Stimulated activated CD8-positive, alpha-beta memory T cell treated with anti-CD3 and anti-CD28 coated beads, Interleukin-7, amount 100 ng/mL, for 4 hours (primary cell): ENCODE measurements at regions not wholly inside any gene's neighbourhood (a gene's known extent, or its start where the extent isn't known, plus 50 kb on each side); places are given as distances from the start of the nearest gene placed in this dataset.

Experiments
- DNase-seq, 2 donors: peaks; one replicate each; pipeline ENCODE4 v3.0.0-alpha.2; 2020; ENCODE audit warnings: low read depth in 2 of 2

- DNase-seq = no peak
These were observed 145.3 kb upstream of the MGMT start for GRCh38 chr10:129321727-129322126.

DNA sequence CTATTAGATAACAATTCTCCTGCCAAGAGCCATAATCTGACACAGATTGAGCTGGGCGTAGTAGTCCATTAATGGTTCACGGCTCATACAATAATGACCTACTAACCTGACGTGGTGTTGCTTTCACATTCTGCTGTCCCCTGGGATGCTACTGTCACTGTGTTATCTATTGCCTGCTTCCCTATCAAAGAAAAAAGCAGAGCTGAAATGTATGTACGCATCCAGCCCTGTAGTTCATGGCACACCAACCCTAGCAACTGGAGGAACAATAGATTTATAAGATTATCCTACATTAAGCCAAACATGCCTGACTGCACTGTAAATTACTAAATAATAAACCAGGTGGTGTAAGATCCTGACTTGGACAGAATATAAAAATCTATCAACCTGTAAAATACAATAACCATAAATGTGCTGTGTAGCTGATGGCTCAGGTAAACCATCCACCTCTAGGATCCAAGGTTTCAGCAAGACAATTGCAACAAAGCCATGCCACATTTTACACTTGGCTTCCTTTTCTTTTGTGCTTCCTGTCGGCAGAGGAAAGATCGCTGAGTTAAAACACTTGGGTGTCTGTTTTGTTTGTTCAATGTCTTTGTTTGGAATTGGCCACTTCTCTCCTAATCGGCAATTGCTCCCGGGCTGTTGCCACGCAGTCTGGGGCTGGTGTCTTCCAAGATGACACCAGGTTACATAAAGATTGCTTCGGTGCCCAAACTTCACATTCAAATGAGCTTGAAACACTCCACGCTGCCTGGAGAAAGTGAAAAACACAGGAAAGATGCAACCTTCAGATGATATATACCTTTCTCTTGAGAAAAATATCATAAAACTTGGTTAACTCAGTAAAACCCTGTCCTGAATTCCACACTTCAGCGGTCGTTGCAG is 143.9 kb upstream of the MGMT start:
- no peak for DNase-seq

DNA sequence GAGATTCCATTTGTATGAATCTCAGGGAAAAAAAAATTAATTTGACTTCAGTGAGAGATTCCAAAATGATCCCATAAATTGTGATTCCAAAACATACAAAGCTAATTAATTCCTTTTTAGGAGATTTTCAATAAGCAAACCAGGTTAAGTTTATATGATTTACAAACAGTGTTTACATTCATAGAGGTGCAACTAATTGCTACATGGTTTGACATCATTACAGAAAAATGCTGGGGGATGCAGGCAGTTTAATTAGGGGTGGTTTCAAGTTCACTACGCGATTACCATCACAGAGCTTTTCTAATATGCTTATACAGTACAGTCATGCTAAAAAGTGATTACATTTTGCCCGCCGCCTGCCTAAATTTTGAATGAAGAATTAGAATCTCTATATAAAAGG is 143.2 kb upstream of the MGMT start:
- DNase-seq = no peak

- no peak for DNase-seq
These were observed 141.1 kb upstream of the MGMT start for GRCh38 chr10:129325893-129326292.

DNA sequence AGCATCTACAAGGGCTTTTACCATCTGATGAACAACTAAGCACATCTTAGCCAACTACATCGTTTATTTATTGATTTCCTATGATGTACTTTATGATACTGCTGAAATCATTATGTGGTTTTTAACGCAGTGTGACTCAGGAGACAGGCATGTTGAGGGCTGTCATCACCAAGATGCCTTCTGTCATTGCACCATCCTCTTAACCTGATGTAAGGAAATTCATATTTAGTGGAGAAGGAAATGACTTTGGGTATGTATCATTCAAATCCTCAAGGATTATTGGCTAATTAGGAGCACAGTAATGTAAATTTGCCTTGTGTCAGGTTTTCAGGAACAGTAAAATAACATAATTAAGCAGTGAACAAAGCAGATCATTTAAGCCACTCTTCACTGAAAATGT is 138.5 kb upstream of the MGMT start:
- no peak for DNase-seq

DNA sequence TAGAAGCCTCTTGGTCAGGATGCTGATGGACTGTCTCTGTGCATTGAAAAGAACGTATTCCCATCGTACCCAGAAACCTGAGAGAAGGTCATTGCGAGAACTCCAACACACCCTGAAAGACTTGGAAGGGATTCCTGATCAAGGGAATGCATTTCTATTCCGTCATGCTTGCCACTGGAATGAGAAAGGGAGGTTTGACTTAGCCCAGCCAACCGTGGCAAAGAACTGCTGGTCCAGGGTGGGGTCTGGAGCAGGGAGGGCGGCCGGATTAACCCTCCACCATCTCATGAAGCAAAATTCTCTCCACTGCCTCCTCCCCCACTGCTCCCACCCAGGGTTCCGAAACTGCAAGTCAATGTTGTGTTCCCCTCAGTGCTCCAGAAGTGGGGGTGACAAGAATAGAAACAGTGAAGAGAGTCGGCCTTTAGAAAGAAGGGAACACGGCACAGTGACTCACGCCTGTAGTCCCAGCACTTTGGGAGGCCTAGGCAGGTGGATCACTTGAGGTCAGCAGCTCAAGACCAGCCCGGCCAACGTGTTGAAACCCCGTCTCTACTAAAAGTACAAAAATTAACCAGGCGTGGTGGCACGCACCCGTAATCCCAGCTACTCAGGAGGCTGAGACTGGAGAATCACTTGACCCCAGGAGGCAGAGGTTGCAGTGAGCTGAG is 137.5 kb upstream of the MGMT start:
- DNase-seq = no peak

DNA sequence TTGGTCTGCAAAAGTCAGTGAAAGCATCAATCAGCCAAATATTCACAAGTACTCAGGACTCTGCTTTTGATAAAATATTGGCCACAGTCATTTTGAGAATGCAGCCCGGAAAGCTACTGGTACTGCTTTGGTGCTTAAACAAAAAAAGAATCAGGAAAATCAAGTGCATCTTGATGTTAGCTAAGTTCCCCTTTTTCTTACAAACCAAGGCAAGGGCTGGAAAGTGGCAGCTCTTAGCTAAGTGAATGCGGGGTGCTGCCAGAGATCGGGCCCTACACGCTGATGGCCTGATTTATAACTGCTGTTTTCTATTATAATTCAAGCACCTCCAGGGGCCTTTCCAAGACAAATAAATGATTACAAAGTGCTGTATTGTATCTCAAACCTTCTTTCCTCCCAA is 136.8 kb upstream of the MGMT start:
- DNase-seq = no peak

DNA sequence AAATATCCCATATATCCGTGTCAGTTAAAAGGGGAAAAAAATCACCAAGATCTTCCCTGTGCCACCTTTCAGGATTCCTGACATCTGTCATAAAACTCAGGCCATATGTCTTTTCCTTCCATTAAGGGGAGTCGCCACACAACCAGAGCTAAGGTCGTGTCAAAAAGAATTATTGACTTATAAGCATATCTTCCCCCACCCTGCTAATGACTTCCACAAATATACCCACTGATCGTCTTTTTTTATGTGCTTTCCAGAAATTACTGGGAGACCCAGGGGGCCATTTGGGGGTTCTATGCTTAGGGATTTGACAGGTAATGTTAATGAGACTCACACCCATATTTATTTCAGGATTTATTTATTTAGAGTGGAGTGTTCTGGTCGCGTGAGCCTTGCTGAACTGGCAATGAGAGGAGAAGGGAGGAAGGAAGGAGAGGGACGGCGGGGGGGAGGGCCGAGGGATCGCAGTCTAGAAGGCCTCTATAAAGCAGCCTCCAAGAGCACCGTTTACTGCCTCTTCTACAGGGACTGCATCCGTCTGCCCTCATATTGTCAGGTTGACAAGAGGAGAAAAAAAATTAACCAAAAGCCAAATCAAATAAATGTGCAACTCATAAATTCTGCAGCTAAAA is 135.7 kb upstream of the MGMT start:
- DNase-seq = no peak

- no peak for DNase-seq
These were observed 135.2 kb upstream of the MGMT start for GRCh38 chr10:129331839-129332220.

- no peak for DNase-seq
These were observed 134.6 kb upstream of the MGMT start for GRCh38 chr10:129332476-129332875.

GRCh38 chr10:129333706-129334105 is 133.3 kb upstream of the MGMT start:
- no peak for DNase-seq

DNA sequence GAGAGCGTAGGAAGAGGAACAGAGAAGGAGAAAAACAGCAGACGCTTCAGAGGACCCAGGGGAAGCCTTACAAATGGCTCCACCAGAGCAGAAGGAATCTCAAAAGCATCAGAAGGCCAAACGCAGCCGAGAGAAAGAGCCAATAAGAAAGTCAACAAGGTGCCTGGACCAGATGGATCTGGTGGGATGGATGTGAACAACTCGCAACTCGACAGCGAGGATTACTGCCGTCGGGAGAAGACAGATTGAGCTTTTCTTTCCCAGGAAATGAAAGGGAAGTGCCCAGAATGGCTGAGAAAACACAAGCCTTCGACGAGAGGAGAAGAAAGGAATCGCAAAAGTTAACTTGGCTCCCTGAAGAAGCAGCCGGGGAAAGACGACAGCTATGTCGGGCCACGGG is 132.8 kb upstream of the MGMT start:
- no peak for DNase-seq

DNA sequence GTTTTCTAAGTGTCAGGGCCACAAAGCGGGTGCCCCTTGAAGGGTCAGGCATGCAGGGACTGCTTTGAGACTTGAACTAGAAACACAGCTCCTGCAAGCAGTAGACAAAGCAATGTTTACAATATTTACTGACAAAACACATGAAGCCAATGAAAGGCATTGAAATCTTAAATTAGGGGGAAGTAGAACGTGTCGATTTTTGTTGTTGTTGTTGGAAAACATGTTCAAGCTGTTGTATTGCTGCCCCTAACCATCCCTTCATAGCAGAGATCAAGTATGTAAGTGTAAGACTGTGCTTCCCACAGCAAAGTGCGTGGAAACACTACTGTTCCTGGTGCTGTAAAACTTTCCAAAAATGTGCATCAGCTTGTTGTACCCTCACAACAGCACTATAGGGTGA is 131.6 kb upstream of the MGMT start:
- DNase-seq = no peak

DNA sequence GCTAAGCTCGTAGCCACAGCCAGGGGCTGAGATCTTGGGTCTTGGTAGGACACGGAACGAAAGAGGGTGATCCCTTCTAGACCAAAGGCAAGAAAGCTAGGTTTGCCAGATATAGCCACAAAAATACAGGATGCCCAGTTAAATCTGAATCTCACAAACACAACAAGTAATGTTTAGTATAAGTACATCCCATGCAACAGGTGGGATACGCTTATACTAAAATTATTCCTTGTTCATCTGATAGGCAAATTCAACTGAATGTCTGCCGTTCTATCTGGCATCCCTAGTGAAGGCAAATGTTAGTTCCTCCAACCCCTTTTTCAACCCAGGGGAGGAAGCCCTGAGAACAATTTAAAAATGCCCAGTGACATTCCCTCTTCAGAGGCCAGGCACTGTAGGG is 131.1 kb upstream of the MGMT start:
- DNase-seq = no peak

- DNase-seq = no peak
These were observed 127.8 kb upstream of the MGMT start for GRCh38 chr10:129339191-129339590.

DNA sequence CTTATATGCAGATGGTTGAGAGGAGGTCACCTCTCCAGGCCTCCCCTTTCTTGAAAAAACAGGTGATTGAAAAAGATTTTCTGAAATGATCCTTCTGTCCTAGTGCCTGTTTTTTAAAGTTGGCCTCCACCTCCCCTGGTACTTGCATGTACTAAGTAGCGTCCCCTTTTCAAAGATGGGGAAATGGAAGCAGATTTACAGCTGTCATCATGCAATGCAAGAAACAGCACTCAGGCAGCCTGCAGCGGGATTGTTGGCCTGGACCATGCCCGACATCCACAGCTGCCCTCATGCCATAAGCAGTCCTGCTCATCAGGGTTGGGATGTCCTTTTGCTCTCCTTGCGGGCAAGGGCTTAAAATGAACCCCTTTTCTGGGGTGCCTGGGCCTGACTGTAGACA is 127.2 kb upstream of the MGMT start:
- no peak for DNase-seq

DNA sequence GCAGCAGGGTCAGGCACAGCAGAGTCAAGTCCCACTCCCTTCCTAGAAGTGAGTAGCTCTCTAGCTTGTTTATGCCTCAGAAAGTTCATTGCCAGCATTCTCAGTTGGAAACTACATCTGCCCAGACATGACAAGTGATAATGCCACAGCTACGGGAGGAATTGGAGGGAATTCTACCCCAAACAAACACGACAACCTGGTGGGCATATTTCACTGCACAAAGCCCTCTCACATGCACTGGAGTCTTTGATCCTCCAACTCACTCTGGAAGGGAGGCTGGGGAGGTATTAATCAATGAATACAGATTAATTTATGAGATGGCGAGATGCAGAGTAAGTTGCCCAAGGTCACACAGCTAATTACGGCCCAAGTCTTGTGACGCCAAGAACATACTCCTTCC is 126.0 kb upstream of the MGMT start:
- DNase-seq = no peak

DNA sequence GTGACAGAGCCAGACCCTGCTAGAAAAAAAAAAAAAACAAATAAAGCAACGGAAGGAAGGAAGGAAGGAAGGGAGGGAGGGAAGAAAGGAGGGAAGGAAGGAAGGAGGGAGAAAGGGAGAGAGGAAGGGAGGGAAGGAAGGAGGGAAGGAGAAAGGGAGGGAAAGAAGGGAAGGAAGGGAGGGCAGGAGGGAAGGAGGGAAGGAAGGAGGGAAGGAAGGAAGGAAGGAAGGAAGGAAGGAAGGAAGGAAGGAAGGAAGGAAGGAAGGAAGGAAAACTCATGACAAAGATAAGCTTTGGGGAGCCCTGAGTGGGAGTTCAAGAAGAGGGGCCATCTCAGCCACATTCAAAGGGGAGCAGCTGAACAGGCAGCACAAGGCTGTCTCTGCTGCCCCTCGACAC is 124.7 kb upstream of the MGMT start:
- DNase-seq = no peak

- no peak for DNase-seq
These were observed 123.9 kb upstream of the MGMT start for GRCh38 chr10:129343141-129343540.

DNA sequence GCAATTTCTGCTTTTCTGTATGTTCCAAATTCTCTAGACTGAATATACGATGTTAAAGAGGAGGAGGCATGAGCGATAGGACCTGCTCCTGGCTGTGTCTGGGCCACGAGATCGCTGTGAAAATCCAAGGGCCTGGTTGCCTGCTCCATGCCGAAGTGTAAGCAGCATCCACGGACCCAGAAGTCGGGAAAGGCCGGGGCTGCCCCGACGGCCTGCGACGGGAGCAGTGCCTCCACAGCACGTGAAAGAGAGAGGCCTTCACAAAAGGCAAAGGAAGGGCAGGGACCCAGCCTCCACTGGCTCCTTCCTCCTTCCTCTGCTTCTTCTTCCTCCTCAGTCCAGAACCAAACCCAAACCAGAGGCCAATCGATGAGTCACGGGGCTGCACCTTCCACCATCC is 122.9 kb upstream of the MGMT start:
- DNase-seq = no peak

- DNase-seq = no peak
These were observed 122.2 kb upstream of the MGMT start for GRCh38 chr10:129344731-129345355.

DNA sequence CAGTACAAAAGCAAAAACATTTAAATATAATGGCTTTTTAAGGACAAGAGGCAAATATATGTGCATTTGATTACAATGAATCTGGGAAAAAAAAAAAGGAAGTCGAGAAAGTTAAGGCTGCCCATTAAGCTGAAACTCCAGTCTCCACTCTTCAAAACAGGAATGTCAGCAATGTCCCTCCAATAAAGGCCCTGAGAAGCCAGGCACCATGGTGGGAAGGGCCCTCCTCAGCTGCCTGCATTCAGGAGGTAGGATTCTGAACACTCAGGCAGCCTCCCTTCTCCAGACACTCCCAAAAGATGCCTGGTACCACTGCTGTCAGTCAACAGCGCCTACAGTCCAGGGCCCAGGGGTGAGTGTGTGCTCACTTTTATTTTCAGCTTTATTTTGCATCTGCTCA is 121.3 kb upstream of the MGMT start:
- no peak for DNase-seq

DNA sequence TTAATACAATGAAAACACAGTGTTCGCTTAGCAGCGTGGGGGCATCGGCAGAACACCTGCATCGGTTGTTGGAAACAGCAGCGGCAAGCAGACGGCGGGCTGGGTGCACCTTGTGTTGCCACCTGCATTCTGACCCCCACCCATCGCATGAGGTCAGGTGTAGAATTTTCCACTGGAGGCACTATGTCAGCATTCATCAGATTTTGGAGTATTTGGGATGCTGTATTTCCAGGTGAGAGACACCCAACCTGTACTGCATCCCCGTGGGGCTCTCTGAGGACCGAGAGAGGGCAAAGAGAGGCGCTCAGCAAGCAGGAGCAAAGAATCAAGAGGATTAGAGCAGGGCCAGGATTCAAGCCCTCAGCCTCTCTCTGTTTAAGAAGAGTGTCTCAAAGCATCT is 116.4 kb upstream of the MGMT start:
- no peak for DNase-seq
